Spleen (tissue), 11 donors: ENCODE measurements at regions not wholly inside any gene's neighbourhood (a gene's known extent, or its start where the extent isn't known, plus 50 kb on each side); places are given as distances from the start of the nearest gene placed in this dataset.

ENCODE experiments used
- DNase-seq: peaks from one replicate; pipeline ENCODE4 v3.0.0-alpha.2; 2020
- H3K27ac ChIP-seq, 8 donors: fragments of 200-600 bp; sonication (generic) in 7 of 8; 1 replicate in 4 of 8; 2 replicates in 4 of 8; pipeline versions ENCODE4 v1.5.0 to v1.8.0; 2016 to 2021; ENCODE audit warnings: inconsistent platforms in 4 of 8, mild to moderate bottlenecking in 4 of 8, moderate library complexity in 1 of 8
- H3K27me3 ChIP-seq, 7 donors: fragments of 200-600 bp; sonication (generic) in 6 of 7; replicated peaks in 1 of 7; 1 replicate in 4 of 7; 2 replicates in 3 of 7; pipeline versions ENCODE4 v1.5.0 to v1.8.0; 2016 to 2021; ENCODE audit warnings: inconsistent platforms in 3 of 7, mild to moderate bottlenecking in 1 of 7
- H3K36me3 ChIP-seq, 6 donors: fragments of 200-600 bp; sonication (generic) in 5 of 6; 1 replicate in 4 of 6; 2 replicates in 2 of 6; pipeline versions ENCODE4 v1.5.0 to v1.8.0; 2016 to 2021; ENCODE audit warnings: inconsistent platforms in 2 of 6
- H3K4me1 ChIP-seq, 6 donors: fragments of 200-600 bp; sonication (generic) in 5 of 6; 1 replicate in 3 of 6; 2 replicates in 3 of 6; pipeline versions ENCODE4 v1.5.0 to v1.8.0; 2016 to 2021; ENCODE audit warnings: inconsistent platforms in 3 of 6
- H3K4me3 ChIP-seq, 8 donors: fragments of 200-600 bp; sonication (generic) in 7 of 8; 1 replicate in 4 of 8; 2 replicates in 4 of 8; pipeline versions ENCODE4 v1.5.0 to v1.8.0; 2016 to 2021; ENCODE audit warnings: inconsistent platforms in 4 of 8, mild to moderate bottlenecking in 4 of 8, moderate library complexity in 2 of 8
- H3K9me3 ChIP-seq, 8 donors: fragments of 200-600 bp; sonication (generic) in 7 of 8; 1 replicate in 4 of 8; 2 replicates in 4 of 8; pipeline versions ENCODE4 v1.5.0 to v1.8.0; 2016 to 2021; ENCODE audit warnings: inconsistent platforms in 4 of 8
- CTCF ChIP-seq, 11 experiments: fragments of 200-600 bp in 7 of 11; fragments of 450-650 bp in 4 of 11; sonication (generic) in 4 of 11; IDR thresholded peaks in 8 of 11; conservative IDR thresholded peaks in 3 of 11; 1 replicate in 7 of 11; 2 replicates in 4 of 11; pipeline versions ENCODE4 v1.4.0 to v1.8.0; 2016 to 2021; ENCODE audit warnings: antibody characterized with exemption in 11 of 11, inconsistent platforms in 4 of 11, mild to moderate bottlenecking in 1 of 11
- POLR2A ChIP-seq, 3 donors: fragments of 450-650 bp; IDR thresholded peaks; one replicate each; pipeline ENCODE4 v1.5.1; 2017; ENCODE audit warnings: antibody characterized with exemption in 3 of 3, mild to moderate bottlenecking in 1 of 3
- POLR2AphosphoS5 ChIP-seq, 3 donors: sonication (generic); formaldehyde crosslinking; IDR thresholded peaks; one replicate each; pipeline ENCODE4 v1.5.1; 2017; ENCODE audit warnings: antibody characterized with exemption in 3 of 3
- WGBS, 5 donors: extraction: QIAGEN DNeasy Blood & Tissue Kit in 3 of 5; methylation state at CpG; one replicate each; pipeline versions ENCODE4 v1.1.5 to v1.1.7; 2013 to 2018; 5-methylcytosine and 5-hydroxymethylcytosine counted together
- intact Hi-C: fragments of 100-400 bp; cut with DNase I; formaldehyde crosslinking; loops from one replicate; pipeline ENCODE4 v1.15.0; 2023; ENCODE audit warnings: low total_unique reads
- donor health status: healthy with polysubstance abuse.
- donor health status: DM: no; HTN: no; CAD: no; lungs with moderate emphysema.
- donor health status: DM: no; HTN: no; CAD: no.
- donor health status: Bipolar disorder and iron deficiency.
- donor health status: healthy.
- donor health status: DM: no; HTN: no; CAD: no.
- donor health status: DM: yes; HTN: yes; CAD: no.

- no peak for TF ChIP-seq POLR2AphosphoS5 (IDR thresholded peaks at IDR 0.05)
- no peak for TF ChIP-seq CTCF (IDR thresholded peaks at IDR 0.05 in 8 of 11, conservative IDR thresholded peaks at IDR 0.05 in 3 of 11)
- no peak for TF ChIP-seq POLR2A (IDR thresholded peaks at IDR 0.05)
- no peaks in the 10 kb centered on the region for H3K27me3 ChIP-seq
- no peak overlapping the region for H3K27ac ChIP-seq
- intact Hi-C loops: no loop called here
- H3K4me1 ChIP-seq: peaks cover 0 to 11% (median 2%) of the 10 kb centered on the region in 6 donors
- H3K9me3 ChIP-seq: peaks cover 0 to 6% (median 0%) of the 10 kb centered on the region in 8 donors
- WGBS, 5 donors: 81 to 95% (median 91%) methylated on average over 9 of the region's 9 CpGs
- H3K4me3 ChIP-seq: no peak overlapping the region
- DNase-seq: no peak
- no peaks in the 10 kb centered on the region for H3K36me3 ChIP-seq
Measured at GRCh38 chr2:236855176-236855865, 230.4 kb upstream of the COPS8 start.

GRCh38 chr2:236855866-236856847, 229.5 kb upstream of the COPS8 start:
- H3K4me3 ChIP-seq: no peak overlapping the region
- H3K9me3 ChIP-seq: peaks cover 0 to 8% (median 0%) of the 10 kb centered on the region in 8 donors
- WGBS, 5 donors: 74 to 82% (median 80%) methylated on average over 20 to 22 of the region's 22 CpGs
- no peak for DNase-seq
- H3K27me3 ChIP-seq: peaks cover 0 to under 1% (median 0%) of the 10 kb centered on the region in 7 donors
- intact Hi-C loops: no loop called here
- no peak for TF ChIP-seq POLR2AphosphoS5 (IDR thresholded peaks at IDR 0.05)
- no peak for TF ChIP-seq CTCF (IDR thresholded peaks at IDR 0.05 in 8 of 11, conservative IDR thresholded peaks at IDR 0.05 in 3 of 11)
- TF ChIP-seq POLR2A (IDR thresholded peaks at IDR 0.05): no peak
- H3K27ac ChIP-seq: no peak overlapping the region
- H3K4me1 ChIP-seq: peaks cover 0 to 11% (median 2%) of the 10 kb centered on the region in 6 donors
- no peaks in the 10 kb centered on the region for H3K36me3 ChIP-seq

- no peak for DNase-seq
- H3K27ac ChIP-seq: no peak overlapping the region
- H3K27me3 ChIP-seq: peaks cover 0 to 7% (median 0%) of the 10 kb centered on the region in 7 donors
- WGBS, 5 donors: 63 to 76% (median 70%) methylated on average over 3 of the region's 3 CpGs
- no peaks in the 10 kb centered on the region for H3K36me3 ChIP-seq
- intact Hi-C loops: no loop called here
- H3K9me3 ChIP-seq: peaks cover 0 to 8% (median 0%) of the 10 kb centered on the region in 8 donors
- H3K4me3 ChIP-seq: no peak overlapping the region
- no peak for TF ChIP-seq POLR2AphosphoS5 (IDR thresholded peaks at IDR 0.05)
- no peak for TF ChIP-seq POLR2A (IDR thresholded peaks at IDR 0.05)
- no peak for TF ChIP-seq CTCF (IDR thresholded peaks at IDR 0.05 in 8 of 11, conservative IDR thresholded peaks at IDR 0.05 in 3 of 11)
- peaks cover 0 to 10% (median 2%) of the 10 kb centered on the region in 6 donors for H3K4me1 ChIP-seq
Measured at GRCh38 chr2:236856848-236857235, 228.8 kb upstream of the COPS8 start.

GRCh38 chr2:236857246-236857645, 228.4 kb upstream of the COPS8 start:
- H3K4me3 ChIP-seq: no peak overlapping the region
- whole genome bisulfite sequencing, 5 donors: 71 to 87% (median 79%) methylated on average over 9 to 10 of the region's 10 CpGs
- H3K36me3 ChIP-seq: no peaks in the 10 kb centered on the region
- intact Hi-C loops: no loop called here
- DNase-seq: no peak
- peaks cover 0 to 11% (median 0%) of the 10 kb centered on the region in 7 donors for H3K27me3 ChIP-seq
- peaks cover 0 to 6% (median 2%) of the 10 kb centered on the region in 6 donors for H3K4me1 ChIP-seq
- peaks cover 0 to 8% (median 0%) of the 10 kb centered on the region in 8 donors for H3K9me3 ChIP-seq
- H3K27ac ChIP-seq: no peak overlapping the region
- TF ChIP-seq POLR2A (IDR thresholded peaks at IDR 0.05) (no peak), POLR2AphosphoS5 (IDR thresholded peaks at IDR 0.05) (no peak), CTCF (IDR thresholded peaks at IDR 0.05 in 8 of 11, conservative IDR thresholded peaks at IDR 0.05 in 3 of 11) (no peak)
